ENCODE measurements at regions not wholly inside any gene's neighbourhood (a gene's known extent, or its start where the extent isn't known, plus 50 kb on each side); places are given as distances from the start of the nearest gene placed in this dataset.
"Not testable (repeated sequence)": the region's sequence is repeated elsewhere in the genome, so short reads cannot be mapped to it uniquely, and the experiment has no call there.

DNA sequence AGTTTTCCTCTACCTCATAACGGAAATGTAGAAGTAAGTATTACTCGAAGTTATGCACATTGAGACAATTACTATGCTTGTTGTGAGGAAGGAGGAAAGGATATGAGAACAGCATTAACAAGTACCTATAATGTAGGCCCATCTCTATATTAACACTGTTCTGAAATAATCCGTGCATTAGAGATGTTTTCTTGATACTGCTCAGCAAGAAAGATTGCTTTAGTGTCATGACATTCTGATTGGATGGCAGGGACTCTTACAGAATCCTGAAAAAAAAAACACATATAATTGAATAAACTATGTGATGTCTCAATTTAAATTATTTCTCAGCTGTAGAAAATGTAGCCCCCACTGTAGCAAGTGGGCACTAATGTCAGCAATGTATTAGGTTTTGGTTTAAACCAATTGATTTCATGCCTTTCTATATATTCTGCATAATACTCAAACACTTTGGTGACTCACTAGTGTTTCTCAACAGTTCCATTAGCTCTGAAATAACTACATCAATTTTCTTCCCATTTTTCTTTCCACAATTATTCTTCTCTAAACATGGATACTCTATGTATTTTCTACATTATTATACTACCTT, 598.3 kb upstream of the BCHE start:
- intact Hi-C loops (cut with micrococcal nuclease), result no loop called here
- ATAC-seq, result no peak
- no peak for DNase-seq

- DNase-seq (no peak), ATAC-seq (no peak)
- intact Hi-C loops (cut with micrococcal nuclease), result no loop called here
These were observed 595.8 kb upstream of the BCHE start for GRCh38 chr3:166433060-166433459.

DNA sequence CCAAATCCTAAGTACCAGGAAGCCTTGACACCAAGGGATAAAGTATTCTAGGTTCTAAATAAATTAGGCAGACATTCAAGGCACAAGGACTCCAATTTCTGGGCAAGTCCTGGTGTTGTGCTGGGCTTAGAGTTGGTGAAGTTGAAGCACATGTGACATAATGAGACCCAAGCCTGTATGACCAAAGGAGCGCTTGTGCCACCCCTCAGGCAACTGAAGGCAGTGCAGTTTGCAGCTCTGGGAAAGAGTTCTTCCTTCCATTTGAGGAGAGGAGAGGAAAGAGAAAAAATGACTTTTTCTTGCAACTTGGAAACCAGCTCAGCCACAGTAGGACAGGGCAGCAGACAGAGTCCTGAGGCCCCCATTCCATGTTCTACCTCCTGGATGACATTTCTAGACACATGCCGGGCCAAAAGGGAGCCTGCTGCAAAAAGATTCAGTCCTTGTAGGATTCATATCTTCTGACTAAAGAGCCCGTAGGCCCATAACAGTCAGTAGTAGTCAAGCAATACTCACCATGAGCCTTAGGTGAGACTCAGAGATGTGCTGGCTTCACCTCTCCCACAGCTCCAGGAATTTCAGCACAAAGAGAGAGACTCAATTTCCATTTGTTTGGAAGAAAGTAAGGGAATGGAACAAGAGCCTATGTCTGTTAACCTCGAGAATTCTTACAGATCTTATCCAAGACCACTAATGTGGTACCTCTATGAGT, 588.8 kb upstream of the BCHE start:
- intact Hi-C loops (cut with micrococcal nuclease), result no loop called here

DNA sequence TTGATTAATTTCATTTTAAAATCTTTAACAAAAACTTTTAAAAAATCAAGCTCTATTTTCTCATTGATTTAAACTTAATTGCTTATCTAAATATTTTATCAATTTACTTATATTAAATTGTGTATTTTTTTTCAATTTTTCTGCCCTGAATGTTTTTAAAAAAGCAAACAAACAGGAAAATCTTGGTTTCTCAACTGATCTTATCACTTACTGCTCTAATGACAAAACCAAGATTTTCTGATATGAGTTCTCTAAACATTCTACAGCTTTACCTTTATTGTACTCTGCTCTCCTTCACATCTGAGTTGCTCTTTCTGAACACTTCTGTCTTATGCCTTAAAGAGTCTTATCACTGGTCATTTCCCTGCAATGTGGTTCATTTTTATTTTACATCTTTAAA, 587.8 kb upstream of the BCHE start:
- no peak for DNase-seq
- no peak for ATAC-seq
- intact Hi-C loops (cut with micrococcal nuclease), result no loop called here

More for the DNA sequence above, 588.8 kb upstream of the BCHE start:
- no peak for ATAC-seq
- no peak for DNase-seq

- intact Hi-C loops (cut with micrococcal nuclease), result not testable (repeated sequence)
These were observed 586.7 kb upstream of the BCHE start for GRCh38 chr3:166423824-166424513.

DNA sequence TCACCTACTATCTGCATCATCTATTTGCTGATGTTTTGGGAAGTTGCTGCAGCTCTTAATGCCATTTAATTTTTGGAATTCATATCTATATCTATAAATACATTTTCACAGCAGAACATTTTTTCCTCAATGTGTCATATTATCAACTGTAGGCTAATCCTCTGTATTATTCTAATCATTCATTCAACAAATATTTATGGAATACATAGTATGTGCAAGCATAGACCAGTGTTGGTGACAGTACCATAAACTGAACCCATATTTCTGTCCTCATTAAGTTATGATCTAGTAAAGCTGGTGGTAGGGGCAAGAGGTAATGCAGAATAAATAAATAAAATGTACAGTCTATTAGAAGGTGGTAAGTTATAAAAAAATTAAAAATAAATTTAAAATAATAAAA, 585.3 kb upstream of the BCHE start:
- DNase-seq, result no peak
- intact Hi-C loops (cut with micrococcal nuclease), result no loop called here
- ATAC-seq, result no peak

More at GRCh38 chr3:166423824-166424513, 586.7 kb upstream of the BCHE start:
- not testable (repeated sequence) for ATAC-seq, DNase-seq

DNA sequence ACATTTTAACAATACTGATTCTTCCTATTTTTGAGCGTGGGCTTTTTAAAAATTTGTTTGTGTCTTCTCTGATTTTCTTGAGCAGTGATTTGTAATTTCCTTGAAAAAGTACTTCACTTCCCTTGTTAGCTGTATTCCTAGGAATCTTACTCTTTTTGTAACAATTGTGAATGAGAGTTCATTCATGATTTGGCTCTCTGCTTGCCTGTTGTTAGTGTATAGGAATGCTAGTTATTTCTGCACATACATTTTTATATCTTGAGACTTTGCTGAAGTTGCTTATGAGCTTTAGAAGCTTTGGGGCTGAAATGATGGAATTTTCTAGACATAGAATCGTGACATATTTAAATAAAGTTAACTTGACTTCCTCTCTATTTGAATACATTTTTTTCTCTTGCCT, 582.8 kb upstream of the BCHE start:
- no peak for DNase-seq
- intact Hi-C loops (cut with micrococcal nuclease), result no loop called here
- ATAC-seq, result no peak

GRCh38 chr3:166405896-166406295, 568.7 kb upstream of the BCHE start:
- intact Hi-C loops (cut with micrococcal nuclease), result no loop called here
- no peak for DNase-seq
- ATAC-seq, result no peak

GRCh38 chr3:166405465-166405864, 568.2 kb upstream of the BCHE start:
- intact Hi-C loops (cut with micrococcal nuclease), result no loop called here
- DNase-seq (no peak), ATAC-seq (no peak)

DNA sequence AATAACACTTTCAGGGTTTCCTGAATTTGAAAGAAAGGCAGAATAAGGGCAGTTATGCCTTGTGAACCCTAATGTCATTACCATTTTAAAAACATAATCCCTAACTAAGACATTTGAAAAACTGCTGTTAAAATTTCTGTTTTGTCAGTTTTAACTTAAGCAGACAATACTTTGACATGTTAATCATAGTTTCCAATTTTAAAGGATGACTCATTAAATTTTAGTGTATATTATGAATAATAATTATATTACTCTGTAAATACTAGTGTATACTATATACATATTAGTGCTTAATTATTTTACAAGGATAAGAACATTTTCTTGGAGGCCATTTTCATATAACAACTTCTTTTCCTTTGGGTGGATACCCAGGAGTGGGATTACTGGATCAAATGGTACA, 553.1 kb upstream of the BCHE start:
- intact Hi-C loops (cut with micrococcal nuclease), result no loop called here
- ATAC-seq (no peak), DNase-seq (no peak)

DNA sequence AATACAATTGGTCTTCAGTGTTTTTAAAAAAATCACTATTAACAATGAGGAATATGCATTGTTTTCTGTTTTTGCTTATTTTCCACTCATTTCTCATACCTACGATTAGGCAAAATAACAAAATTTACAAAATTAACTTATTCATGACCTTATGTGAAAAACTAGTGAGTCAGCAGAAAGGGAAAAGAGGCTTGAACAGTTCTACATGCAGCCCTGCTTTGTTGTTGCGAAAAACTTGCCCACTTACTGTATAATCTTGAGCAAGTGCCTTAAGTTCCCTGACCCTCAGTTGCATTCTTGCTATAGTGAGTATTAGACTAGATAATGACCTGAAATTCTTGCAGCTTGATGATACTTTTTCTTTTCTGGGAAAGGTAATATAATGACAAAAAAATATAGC, 551.1 kb upstream of the BCHE start:
- no peak for DNase-seq
- intact Hi-C loops (cut with micrococcal nuclease), result no loop called here
- ATAC-seq, result no peak

GRCh38 chr3:166372571-166373106, 535.4 kb upstream of the BCHE start:
- no peak for ATAC-seq
- DNase-seq, result no peak
- intact Hi-C loops (cut with micrococcal nuclease), result no loop called here

DNA sequence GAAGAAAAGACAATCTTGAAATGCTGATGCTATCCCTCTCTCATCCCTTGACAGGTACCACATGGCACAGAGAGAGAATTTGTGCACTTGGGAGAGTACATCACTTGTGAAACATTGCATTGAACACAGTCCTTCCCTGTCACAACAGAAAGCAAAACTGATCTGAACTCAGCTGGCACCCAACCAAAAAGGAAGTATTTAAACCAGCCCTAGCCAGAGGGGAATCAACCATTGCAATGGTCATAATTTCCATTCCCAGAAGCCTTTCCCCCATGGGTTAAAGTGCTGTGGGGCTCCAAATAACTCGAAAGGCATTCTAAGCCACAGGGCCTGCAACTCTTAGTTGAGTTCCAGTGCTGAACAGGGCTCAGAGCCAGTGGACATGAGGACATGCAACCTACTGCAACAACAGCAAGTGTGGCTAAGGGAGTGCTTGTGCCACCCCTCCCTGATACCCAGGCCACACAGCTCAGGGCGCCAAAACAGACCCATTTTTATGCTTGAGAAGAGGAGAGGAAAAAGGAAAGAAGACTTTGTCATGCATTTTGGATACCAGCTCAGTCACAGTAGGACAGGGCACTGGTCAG, 530.8 kb upstream of the BCHE start:
- DNase-seq (no peak), ATAC-seq (no peak)
- intact Hi-C loops (cut with micrococcal nuclease), result no loop called here

DNA sequence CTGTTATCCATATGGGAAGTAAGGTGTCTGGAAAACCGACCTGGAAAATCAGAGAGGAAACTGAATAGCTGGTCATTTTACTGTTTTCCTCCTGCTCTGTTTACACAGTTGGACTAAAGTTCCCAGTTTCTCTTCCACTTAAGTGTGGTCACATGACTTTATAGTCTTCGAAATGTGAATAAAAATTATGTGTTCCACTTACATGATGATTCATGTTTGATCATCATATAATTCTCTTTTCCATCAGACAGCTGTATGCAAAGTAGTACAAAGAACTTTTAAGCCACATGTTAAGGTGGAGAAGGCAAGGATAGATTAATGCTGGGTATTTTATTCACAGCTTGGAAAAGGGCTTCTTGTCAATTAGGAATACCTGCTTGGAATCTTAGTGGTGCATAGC, 525.5 kb upstream of the BCHE start:
- intact Hi-C loops (cut with micrococcal nuclease), result no loop called here
- no peak for ATAC-seq
- DNase-seq, result no peak

GRCh38 chr3:166360720-166361119, 523.5 kb upstream of the BCHE start:
- intact Hi-C loops (cut with micrococcal nuclease), result no loop called here
- ATAC-seq (no peak), DNase-seq (no peak)

GRCh38 chr3:166351461-166351860, 514.2 kb upstream of the BCHE start:
- no peak for DNase-seq
- ATAC-seq, result no peak
- intact Hi-C loops (cut with micrococcal nuclease), result no loop called here

- DNase-seq (no peak), ATAC-seq (no peak)
- intact Hi-C loops (cut with micrococcal nuclease), result no loop called here
These were observed 503.5 kb upstream of the BCHE start for GRCh38 chr3:166340604-166341266.

DNA sequence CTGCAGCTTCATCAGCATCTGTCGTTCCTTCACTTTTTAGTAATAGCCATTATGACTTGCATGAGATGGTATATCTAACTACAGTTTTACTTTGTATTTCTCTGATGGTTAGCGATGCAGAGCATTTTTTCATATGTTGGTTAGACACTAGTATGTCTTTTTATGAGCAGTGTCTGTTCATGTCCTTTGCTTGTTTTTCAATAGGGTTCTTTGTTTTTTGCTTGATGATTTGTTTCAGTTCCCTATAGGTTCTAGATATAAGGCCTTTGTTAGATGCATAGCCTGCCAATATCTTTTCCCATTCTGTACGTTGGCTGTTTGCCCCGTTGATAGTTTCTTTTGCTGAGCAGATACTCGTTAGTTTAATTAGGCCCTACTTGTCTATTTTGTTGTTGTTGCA, 487.2 kb upstream of the BCHE start:
- intact Hi-C loops (cut with micrococcal nuclease), result no loop called here
- no peak for ATAC-seq
- no peak for DNase-seq

DNA sequence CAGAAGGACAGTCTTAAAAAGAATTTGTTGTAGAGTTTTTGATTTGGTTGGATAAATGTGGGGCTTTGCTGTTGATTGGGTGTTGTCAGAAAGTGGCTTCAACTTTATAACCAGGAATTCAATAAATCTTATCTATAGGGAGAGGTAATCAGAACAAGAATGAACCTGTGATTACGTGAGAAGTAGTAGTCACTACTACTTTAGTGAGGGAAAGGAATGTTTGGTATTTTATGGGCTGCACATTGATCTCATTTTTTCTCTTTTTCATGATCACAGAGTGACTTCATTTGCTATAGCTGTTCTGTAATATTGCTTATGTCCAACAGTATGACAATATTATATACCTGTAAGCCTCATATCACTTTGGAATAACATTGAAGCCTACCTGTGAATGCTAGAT, 485.2 kb upstream of the BCHE start:
- intact Hi-C loops (cut with micrococcal nuclease), result no loop called here
- no peak for DNase-seq

More for the DNA sequence above, 485.2 kb upstream of the BCHE start:
- ATAC-seq, result no peak

Measured in left ventricle myocardium superior (tissue), 1 donor.